ENCODE measurements at regions not wholly inside any gene's neighbourhood (a gene's known extent, or its start where the extent isn't known, plus 50 kb on each side); places are given as distances from the start of the nearest gene placed in this dataset.
A peak's percentile ranks its signal among the peaks of the same experiment; 100 is the strongest.

DNA sequence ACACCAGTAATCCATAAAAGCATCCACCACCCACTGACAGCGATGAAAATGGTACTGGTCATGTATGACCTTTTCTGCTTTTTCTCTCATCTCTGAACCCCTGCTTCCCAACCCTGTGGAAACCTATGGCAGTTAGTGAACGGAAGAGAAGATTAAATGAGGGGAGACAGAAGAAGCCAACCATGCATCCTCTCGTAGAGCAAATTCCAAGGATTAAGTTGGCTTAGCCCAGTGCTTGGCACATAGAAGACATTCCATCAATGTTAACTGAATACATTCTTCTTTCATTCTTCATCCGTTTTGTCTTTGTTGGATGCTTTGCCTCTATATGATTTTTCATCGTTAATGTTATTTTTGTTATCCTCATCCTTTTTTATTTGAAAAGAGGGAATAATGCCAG is 339.7 kb upstream of the FLRT2 start:
- no peak for DNase-seq (ENCODE audit: low read depth)

DNA sequence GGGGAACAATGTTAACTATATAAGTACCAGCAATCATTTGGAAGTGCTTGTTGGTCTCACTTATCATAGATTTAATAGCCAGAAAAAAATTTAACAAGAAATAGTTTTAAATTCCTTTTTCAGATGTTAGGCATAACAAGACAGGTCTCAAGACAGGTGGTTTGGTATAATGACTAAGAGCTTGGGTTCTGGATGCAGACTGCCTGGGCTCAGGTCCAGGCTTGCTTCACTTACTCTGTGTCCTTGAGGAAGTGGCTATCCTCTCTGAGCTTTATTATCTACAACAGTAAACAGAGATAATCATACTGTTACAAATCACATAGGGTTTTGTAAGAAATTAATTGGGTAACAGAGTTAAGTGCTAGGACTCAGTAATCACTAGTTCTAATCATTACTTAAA is 338.0 kb upstream of the FLRT2 start:
- DNase-seq (ENCODE audit: low read depth), result no peak

DNA sequence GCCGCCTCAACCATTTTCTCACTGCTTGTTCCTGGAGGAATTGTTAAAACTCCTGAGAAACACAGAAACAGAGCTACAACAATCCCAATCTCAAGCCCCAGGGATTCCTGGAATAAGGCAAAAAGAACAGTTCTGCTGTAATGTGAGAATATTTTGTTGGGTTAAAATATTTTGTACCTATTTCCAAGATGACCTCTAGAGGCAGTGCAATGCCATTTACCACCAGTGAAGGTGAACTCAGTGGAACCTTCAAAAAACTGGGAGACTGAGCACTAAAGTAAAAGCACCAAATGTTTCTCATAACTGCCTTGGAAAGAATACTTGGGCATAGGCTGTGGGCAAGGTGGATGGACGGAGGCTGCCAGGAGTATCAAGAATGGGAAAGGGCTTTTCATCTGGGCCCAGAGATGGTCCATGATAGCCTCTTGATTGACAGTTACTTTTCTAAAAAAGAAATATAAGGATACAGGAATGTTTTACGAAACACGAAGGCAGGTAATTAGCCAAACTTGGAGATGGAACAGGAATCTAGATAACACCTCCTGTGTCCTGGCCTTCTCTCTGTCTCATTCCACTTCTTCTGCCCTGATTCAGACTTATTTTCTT is 334.0 kb upstream of the FLRT2 start:
- no peak for DNase-seq (ENCODE audit: low read depth)

DNA sequence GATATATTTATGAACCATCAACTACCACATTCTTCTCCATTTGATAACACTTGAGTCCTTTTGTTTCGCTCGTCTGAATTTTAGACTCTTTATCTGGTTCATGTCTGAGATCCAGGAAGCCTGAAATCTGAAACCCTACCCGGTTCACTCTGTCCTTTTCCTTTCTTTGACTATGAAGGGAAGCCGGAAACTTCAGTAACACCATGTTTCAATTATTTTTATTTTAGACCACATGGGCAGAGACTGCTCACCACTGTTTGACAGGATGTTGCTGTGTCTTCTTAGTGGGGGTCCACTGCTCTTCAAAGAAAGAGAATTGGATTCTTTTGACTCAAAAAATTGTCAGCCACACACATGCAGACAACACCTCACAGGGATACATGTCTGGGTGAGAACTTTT is 331.9 kb upstream of the FLRT2 start:
- DNase-seq (ENCODE audit: low read depth), result no peak

DNA sequence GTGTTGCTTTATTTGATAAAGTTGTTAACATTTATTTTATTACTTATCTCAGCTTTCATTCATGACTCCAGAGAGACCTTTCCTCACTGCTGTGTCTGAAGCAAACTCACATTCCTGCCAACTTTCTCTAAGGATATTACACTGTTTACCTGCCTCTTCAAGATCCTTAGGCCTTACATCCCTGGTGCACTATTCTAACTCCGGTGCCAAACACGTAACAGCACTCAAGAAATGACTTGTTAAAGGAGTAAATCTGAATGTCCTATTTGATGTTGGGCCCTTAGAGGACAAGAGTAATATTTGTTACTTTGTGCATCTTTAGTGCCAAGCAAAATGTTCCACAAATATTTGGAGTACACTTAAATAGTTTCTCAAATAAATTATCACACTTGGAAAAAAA is 324.1 kb upstream of the FLRT2 start:
- DNase-seq (ENCODE audit: low read depth), result no peak

DNA sequence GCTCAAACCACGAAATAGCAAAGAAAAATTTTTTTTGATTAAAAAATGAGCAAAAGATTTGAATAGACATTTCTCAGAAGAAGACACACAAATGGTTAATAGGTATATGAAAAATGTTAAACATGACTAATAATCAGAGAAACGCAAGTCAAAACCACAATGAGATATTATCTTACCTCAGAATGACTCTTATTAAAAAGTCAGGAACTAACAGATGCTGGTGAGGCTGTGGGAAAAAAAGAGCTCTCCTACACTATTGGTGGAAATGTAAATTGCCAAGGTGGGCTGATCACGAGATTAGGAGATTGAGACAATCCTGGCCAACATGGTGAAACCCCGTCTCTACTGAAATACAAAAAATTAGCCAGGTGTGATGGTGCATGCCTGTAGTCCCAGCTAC is 315.5 kb upstream of the FLRT2 start:
- DNase-seq (ENCODE audit: low read depth), result no peak

DNA sequence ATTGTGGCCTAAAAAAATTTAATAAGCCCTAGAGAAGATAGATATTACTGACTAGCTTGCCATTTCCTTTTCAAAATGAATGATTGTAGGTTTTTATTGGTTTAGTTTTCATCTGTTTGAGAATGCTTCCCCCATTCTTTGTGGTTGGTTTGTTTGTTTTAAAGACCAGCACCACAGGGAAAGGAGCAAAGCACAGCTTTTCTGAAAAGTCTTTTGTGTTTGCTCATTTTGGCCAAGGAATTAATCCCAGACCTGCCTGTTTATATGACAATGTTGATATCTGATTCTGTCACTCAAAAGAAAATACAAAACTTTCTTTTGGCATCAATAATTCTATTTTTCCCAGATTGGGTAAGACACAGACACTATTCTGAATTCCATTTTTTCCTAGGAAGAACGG is 312.5 kb upstream of the FLRT2 start:
- DNase-seq (ENCODE audit: low read depth), result no peak

DNA sequence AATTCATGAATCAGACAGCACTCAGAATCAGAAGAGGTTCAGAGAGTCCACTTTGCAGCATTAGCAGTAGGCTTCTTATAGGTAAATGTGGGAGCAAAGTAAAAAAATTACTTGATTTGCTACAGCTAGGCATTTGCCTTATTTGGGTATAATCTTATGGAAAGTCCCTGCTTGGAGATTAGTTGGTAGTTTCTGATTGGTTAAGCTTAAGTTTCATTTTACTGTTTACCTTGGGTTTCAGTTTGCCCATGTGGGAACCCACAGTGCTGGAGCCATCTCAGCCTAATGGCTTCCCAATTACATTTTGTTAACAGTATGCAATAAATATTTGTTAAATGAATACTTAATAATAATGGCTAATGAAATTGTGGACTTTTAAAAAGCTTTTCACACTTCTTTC is 311.0 kb upstream of the FLRT2 start:
- no peak for DNase-seq (ENCODE audit: low read depth)

DNA sequence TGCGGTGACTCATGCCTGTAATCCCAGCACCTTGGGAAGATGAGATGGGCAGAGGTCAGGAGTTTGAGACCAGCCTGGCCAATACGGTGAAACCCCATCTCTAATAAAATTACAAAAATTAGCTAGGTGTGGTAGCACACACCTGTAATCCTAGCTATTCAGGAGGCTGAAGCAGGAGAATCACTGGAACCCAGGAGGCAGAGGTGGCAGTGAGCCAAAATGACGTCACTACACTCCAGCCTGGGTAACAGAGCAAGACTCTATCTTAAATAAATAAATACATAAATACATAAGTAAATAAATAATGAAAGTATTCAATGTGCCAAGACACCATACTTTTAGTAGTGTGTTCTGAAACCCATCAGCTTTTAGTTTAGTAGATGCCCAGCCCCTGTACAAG is 308.1 kb upstream of the FLRT2 start:
- no peak for DNase-seq (ENCODE audit: low read depth)

DNA sequence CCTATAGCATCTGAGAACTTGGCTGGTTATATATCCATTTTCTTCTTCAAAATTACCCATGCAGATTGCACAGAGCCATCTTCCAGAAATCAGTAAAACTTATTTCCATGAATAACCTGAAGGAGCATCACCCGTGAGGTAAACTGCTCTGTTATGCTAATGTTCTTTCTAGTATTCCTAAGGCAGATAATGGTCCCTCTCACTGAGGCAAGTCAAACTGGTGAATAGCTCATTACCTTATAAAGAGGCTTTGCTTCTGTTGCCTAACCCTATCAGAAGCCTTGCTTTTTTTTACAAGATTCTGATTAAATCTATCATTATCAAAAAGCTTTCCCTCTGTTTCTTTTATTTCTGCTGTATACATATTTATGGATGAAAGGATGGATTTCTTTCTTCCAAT is 307.6 kb upstream of the FLRT2 start:
- no peak for DNase-seq (ENCODE audit: low read depth)

DNA sequence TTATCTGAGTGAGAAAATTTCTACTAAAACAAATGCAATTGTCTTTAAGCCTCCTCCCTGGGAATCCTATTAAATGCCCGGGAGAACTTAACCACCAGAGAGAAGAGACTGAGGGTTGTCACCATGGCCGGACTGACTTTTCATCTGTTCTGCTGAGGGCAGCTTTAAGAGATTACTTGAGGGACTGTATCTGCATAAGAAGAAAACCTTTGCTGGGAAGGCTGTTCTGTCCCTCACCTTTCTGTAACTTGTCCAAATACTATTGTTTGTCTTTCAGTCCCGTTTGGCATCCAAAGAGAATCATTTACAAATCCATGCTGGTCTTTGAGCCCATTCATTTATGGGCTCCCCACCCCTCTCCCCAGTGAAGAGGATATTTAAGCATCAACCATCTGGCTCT is 306.3 kb upstream of the FLRT2 start:
- no peak for DNase-seq (ENCODE audit: low read depth)

DNA sequence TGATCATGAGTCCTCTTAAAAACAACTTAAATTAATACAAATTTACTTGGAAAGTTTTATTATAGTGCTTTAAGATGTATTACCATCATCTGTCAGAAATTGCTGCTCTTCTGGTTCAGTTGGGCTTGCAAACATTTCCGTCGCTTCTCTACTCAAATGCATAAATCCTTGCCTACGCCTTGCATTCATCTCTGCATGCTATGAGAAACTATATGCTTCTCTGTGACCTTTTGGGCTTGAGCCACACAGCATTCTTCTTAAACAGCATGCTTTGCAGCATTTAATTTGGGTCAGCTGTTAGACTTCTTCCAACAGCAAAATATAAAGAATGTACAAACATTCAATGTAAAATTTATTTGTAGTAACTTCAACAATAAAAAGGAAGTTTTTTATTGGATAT is 305.7 kb upstream of the FLRT2 start:
- no peak for DNase-seq (ENCODE audit: low read depth)

DNA sequence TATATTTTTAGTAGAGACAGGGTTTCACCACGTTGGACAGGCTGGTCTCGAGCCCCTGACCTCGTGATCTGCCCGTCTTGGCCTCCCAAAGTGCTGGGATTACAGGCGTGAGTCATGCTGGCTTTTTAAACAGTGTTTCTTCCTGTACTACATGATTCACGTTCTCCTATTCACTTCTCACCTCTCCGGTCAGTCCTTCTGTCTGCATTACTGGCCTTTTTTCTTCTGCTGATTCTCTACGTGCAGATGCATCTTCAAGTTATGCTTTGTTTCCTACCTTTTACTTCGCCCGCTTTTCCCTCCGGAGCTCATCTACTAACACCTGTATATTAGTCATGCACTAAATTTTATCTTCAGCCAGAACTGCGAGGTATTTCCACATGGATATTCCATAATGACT is 296.2 kb upstream of the FLRT2 start:
- peak; percentile 21 for DNase-seq (ENCODE audit: low read depth)

DNA sequence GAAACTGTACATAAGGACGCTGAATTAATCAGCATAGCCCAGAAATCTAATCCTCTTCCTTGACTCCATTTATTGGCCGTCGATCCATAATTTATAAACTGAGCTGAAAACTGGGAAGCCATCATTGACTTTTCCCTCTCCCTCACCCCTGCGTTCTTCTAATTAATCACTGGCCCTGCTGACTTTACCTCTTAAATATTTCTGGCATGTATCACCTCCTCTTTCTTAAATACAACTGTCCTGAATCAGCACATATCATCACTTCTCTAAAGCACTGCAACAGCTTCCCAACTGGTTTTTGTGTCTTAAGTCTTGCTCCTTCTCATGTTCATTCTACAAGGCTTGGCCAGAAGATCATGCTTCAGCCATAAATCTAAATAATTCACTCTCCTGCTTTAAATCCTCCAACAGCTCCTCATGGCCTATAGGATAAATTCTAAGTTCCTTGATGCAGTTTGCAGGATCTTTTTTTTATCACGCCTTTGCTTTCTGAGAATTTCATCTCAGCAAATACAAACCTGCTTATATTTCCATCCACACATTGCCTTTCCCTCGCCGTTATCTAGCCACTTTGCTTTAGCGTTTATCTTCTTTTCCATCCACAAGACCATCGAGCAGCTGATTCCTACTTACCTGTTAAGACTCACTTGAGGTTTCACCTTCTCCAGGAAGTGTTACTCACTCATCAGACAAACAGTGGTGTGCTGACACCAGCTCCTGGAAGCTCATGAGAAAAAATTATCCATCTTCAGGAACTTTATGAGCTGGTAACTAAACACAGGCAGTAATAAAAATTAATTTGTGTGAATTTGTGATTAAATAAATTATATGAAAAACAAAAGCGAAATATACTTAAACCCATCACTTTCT is 295.6 kb upstream of the FLRT2 start:
- no peak for DNase-seq (ENCODE audit: low read depth)

DNA sequence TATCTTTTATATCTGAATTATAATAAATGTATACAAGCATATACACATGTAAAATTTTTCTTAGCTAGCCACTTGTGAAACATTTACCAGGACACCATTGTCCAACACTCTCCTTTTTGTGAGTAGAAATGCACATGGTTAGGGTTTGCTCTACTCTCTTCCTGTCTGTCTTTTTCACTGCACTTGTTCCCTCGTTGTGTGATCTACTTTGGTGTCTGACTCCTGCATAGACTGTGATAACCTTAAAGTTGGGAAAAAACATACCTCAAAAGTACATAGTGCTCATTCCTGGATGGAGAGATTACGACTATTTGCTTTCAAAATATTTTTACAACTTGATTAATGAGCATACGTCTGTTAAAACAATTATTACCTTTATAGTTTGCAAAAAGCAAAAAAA is 294.1 kb upstream of the FLRT2 start:
- no peak for DNase-seq (ENCODE audit: low read depth)

DNA sequence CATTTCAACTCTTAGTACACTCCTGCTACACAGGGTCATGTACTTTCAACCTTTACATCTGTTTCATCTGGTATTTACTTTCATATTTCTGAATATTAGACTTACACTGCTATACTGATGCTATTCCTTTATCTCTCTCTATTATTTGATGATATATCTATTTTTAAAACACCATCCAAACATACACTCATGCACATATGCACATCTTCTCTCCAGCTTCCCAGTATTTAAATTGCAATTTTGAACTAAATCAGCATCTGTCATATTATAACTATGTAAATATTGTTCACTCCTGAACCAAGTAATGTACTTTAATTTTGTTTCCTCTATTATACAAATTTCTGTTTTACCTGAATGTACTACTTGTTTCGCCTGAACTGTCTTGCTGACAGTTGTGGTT is 293.6 kb upstream of the FLRT2 start:
- DNase-seq (ENCODE audit: low read depth), result no peak

DNA sequence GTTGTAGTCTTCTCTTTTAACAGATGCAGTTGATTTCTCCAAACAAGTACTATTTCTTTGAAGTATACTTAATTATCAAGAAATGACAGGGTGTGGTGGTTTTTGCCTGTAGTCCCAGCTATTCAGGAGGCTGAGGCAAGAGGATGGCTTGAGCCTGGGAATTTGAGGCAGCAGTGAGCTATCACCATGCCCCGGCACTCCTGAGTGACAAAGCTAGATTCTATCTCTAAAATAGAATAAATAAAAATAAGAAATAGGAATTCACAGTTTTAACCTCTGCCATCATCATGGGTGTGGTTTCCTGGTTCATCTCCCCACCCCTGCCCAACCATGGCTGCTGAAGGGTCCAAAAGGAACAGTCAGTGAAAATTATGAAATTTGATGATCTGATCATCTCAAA is 290.2 kb upstream of the FLRT2 start:
- DNase-seq (ENCODE audit: low read depth), result no peak

DNA sequence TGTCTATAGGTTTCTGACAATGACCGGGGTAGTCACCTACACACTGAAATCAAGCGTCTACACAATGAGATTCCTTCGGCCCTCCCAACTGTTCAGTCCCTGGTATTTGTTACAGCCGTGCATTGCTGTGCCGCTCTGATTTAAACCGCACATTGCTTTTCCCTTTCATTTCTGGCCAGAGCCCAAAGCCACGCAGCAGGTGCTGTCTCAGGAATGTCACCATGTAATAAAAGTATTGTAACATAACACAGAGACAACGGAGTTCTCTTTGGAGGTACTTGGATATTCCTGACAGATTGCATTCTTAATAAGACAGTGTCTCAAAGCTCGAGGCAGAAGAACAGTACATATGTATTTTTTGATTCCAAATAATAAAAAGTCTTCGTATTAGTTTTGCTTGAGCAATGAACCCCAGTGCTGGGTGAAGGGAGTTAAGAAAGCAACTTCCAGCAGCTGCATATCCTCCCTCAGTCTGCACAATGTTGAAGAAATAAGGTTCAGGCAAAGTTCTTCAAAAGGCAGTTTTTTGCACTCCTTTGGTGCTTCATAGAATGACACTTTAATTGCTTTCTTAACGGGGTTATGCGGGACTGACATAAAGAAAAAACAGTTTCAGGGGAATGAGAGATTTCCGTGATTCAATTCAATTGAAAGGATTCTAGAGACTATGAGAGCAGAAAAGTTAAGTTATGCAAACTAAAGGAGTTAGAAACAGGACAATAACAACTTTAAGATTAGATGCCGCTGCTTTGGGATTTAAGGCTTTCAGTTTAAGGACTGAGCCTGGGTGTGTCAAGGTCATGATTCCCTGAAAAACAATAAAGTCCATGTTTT is 288.7 kb upstream of the FLRT2 start:
- DNase-seq (ENCODE audit: low read depth), result no peak

DNA sequence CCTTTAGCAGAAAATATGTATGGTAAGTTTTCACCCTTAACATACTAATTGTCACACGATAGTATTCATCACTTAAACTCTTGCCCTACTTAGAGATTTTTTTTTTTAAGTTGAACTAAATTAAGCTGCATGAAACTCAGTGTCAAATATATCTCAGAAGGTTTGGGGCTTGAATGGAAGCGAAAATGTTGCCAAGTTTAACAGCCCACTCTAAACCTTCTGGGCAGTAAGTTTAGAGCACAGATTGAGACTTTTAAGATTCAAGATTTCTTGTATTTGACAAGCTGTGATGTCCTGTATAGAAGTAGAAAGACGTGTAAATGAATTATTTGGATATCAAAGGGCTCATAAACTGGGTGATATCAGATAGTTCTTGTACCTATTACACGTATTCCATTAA is 287.3 kb upstream of the FLRT2 start:
- no peak for DNase-seq (ENCODE audit: low read depth)

DNA sequence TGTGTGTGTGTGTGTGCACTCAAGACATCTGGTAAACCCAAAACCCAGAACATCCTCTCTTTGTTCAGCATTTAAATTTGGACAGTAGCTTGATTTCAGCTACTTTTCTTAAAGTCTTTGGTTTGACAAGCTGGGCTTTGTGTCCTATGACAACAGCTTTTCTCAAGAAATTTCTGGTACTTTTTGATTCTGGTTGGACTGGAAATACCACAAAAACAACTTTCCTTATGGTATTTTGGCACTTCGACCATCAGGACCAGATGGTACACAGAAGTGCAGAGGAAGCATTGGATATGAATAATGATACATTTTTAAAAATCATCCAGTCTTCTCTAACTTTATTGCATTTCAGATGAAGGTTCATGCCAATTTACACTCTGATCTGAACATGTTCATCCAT is 286.6 kb upstream of the FLRT2 start:
- no peak for DNase-seq (ENCODE audit: low read depth)

DNA sequence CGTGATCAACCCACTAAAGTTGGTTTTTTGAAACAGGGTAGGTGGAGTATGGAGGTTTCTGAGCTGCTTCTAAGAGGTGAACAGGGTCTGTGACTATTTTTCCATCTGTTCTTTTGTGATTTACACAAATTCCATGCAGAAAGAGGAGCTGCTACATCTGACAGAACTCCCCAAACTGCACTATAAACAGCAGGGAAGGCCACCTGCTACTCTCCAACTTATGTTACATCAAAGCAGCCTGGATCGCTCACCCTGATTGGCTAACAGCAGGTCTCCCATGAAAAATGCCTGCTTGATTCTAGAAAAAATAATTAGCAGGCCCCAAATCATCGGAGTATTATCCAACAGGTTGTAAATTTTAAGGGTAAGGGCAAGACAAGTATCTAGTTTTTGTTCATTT is 282.9 kb upstream of the FLRT2 start:
- DNase-seq (ENCODE audit: low read depth), result no peak

DNA sequence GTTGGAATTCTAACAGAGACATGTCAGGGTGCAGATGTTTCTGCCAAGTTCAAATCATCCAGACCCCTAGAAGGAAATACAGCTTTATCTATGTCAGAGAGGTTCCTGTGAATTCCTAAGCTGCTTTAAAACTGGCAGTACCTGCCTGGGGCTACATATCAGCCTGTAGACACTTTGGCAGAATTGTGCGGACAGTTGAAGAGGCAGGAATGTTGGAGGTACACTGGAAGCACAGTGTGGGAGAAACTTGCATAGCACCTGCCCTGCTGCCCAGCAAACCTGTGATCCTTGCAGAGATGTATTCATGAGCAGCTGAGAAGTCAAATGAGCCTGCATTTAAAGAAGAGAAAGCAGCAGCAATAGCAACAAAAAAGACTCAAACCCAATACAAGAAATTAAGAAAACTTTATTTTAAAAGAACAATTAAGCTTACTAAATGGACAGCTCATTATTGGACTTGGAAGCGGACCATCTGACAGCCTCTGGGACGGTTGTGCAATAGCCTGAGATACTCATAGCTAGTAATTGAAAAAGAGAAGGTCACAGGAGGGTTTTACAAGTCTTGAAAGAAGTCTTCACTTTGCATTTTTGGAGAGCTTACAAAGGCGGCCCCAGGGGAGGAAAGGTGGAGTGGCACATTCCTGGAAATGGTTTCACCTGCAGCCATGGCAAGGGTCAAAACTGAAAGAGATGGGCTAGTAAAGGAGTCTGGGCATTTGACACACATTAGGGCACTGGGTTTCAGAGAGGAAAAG is 280.9 kb upstream of the FLRT2 start:
- DNase-seq (ENCODE audit: low read depth), result no peak

Data from Daoy (cell line).